Panc1 (cell line): ENCODE measurements at regions not wholly inside any gene's neighbourhood (a gene's known extent, or its start where the extent isn't known, plus 50 kb on each side); places are given as distances from the start of the nearest gene placed in this dataset.

Experiments
- ATAC-seq: fragments of 200-7000 bp; cut with Tn5 transposase; 2 replicates; pipeline ENCODE4 v1.9.1; 2020; ENCODE audit warnings: mild to moderate bottlenecking, moderate library complexity
- BruUV-seq: library from RNA; stranded (reverse); fragments of 400-500 nt; replicated peaks from 2 replicates; lab custom pipeline; 2021; lab: Mats Ljungman, UMichigan
- CTCF ChIA-PET: fragments of 300-600 bp; sonication (Branson Sonifier 250); formaldehyde crosslinking; loops from one replicate; lab custom pipeline; 2022; ENCODE audit warnings: antibody characterized with exemption; lab: Charles Lee
- POLR2A ChIA-PET: fragments of 300-600 bp; sonication (Branson Sonifier 250); formaldehyde crosslinking; loops from one replicate; lab custom pipeline; 2022; ENCODE audit warnings: antibody characterized with exemption; lab: Charles Lee
- DNase-seq: peaks from one replicate; pipeline ENCODE4 v3.0.0-alpha.2; 2010; ENCODE audit warnings: low read depth, low spot score
- H3K27ac ChIP-seq: 2 replicates; pipeline ENCODE4 v1.5.1; 2011; ENCODE audit warnings: mild to moderate bottlenecking, low read length, inconsistent platforms
- H3K27me3 ChIP-seq: fragments of 200-500 bp; sonication (Bioruptor generic); 2 replicates; pipeline ENCODE4 v1.6.0; 2014; ENCODE audit warnings: low read length, inconsistent platforms; ENCODE audit not compliant: control insufficient read depth, insufficient read depth
- H3K36me3 ChIP-seq: fragments of 200-500 bp; sonication (Bioruptor generic); 2 replicates; pipeline ENCODE4 v1.5.1; 2014; ENCODE audit warnings: inconsistent platforms, mild to moderate bottlenecking, low read length, moderate library complexity; ENCODE audit not compliant: control insufficient read depth, insufficient read depth
- H3K4me1 ChIP-seq: 2 replicates; pipeline ENCODE4 v1.5.1; 2011; ENCODE audit warnings: inconsistent platforms, mild to moderate bottlenecking, low read length, moderate library complexity; ENCODE audit not compliant: control insufficient read depth, insufficient read depth
- H3K4me3 ChIP-seq, 2 experiments: 2 replicates each; pipeline ENCODE4 v1.5.1; 2011 to 2012; ENCODE audit warnings: low read depth in 2 of 2, low read length in 2 of 2, mild to moderate bottlenecking in 2 of 2, inconsistent platforms in 1 of 2, moderate library complexity in 1 of 2
- H3K9me3 ChIP-seq: fragments of 200-500 bp; sonication (Bioruptor generic); 2 replicates; pipeline ENCODE4 v1.5.1; 2014; ENCODE audit warnings: low read depth, mild to moderate bottlenecking, inconsistent platforms, low read length, moderate library complexity; ENCODE audit not compliant: control insufficient read depth, insufficient read depth
- POLR2AphosphoS5 ChIP-seq: IDR thresholded peaks from 2 replicates; pipeline ENCODE4 v1.6.1; 2012; ENCODE audit warnings: mild to moderate bottlenecking, low read depth, low read length, moderate library complexity
- REST ChIP-seq, 2 experiments: IDR thresholded peaks; 2 replicates each; pipeline ENCODE4 v1.6.1; 2011 to 2012; ENCODE audit warnings: low read depth in 2 of 2, control low read depth in 1 of 2, low read length in 1 of 2, mild to moderate bottlenecking in 1 of 2, moderate library complexity in 1 of 2; ENCODE audit not compliant: insufficient read depth in 1 of 2
- SIN3A ChIP-seq: IDR thresholded peaks from 2 replicates; pipeline ENCODE4 v1.6.1; 2012; ENCODE audit warnings: low read depth, mild to moderate bottlenecking, low read length, moderate library complexity, borderline replicate concordance; ENCODE audit not compliant: insufficient read depth
- TCF7L2 ChIP-seq: IDR thresholded peaks from 2 replicates; pipeline ENCODE4 v1.6.1; 2011; ENCODE audit warnings: mild to moderate bottlenecking, low read depth, low read length, inconsistent platforms
- in situ Hi-C: cut with HindIII; loops from 2 replicates; pipeline ENCODE4 v1.10.0; 2016; ENCODE audit warnings: low sequenced_read_pairs, low pct_unique_long_range_greater_than_20kb
- intact Hi-C: fragments of 100-400 bp; cut with micrococcal nuclease; formaldehyde crosslinking; loops from one replicate; pipeline ENCODE4 v1.10.0; 2022; ENCODE audit not compliant: unreplicated experiment
- TF ChIP-seq, protein P1 (sequence below): fragments of 450-650 bp; IDR thresholded peaks from 2 replicates; pipeline ENCODE4 v1.5.1; 2017; ENCODE audit warnings: mild to moderate bottlenecking

GRCh38 chr16:16992975-16993765 lies 477.6 kb downstream of the XYLT1 start:
- in situ Hi-C loops (no loop called here), intact Hi-C loops (no loop called here)
- POLR2A ChIA-PET, result no interaction called here
- Histone ChIP-seq H3K36me3 (no peaks in the 10 kb centered on the region), H3K27ac (no peak overlapping the region), H3K27me3 (no peaks in the 10 kb centered on the region), H3K9me3 (no peaks in the 10 kb centered on the region), H3K4me3 (no peak overlapping the region), H3K4me1 (no peaks in the 10 kb centered on the region)
- CTCF ChIA-PET, result no interaction called here
- TF ChIP-seq REST (IDR thresholded peaks at IDR 0.05; ENCODE audit: insufficient read depth in 1 of 2, low read depth in 2 of 2, low read length in 1 of 2), result no peak
- TF ChIP-seq, protein P1, sequence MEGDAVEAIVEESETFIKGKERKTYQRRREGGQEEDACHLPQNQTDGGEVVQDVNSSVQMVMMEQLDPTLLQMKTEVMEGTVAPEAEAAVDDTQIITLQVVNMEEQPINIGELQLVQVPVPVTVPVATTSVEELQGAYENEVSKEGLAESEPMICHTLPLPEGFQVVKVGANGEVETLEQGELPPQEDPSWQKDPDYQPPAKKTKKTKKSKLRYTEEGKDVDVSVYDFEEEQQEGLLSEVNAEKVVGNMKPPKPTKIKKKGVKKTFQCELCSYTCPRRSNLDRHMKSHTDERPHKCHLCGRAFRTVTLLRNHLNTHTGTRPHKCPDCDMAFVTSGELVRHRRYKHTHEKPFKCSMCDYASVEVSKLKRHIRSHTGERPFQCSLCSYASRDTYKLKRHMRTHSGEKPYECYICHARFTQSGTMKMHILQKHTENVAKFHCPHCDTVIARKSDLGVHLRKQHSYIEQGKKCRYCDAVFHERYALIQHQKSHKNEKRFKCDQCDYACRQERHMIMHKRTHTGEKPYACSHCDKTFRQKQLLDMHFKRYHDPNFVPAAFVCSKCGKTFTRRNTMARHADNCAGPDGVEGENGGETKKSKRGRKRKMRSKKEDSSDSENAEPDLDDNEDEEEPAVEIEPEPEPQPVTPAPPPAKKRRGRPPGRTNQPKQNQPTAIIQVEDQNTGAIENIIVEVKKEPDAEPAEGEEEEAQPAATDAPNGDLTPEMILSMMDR, result no peak
- no peak for TF ChIP-seq TCF7L2
- TF ChIP-seq POLR2AphosphoS5, result no peak
- TF ChIP-seq SIN3A, result no peak
- no peak for ATAC-seq
- BruUV-seq, result no TSS peak
- DNase-seq, result no peak

DNA sequence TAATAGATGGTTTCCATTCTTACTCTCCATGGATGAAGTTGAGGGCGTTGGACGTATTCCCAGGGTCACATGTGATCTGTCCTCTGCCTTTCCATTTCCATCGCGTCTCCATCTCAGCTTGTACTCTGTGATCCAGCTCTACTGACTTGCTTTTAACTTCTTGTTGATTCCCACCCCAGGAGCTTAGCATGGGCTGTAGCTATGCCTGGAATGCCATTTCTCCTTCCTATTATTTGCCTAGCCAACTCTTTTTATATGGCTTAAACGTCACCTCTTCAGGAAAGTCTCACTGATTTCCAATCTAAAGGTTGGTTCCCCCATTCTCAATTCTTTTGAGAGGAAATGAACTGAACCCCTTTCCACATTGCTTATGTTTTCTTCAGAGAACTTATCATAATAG lies 475.9 kb downstream of the XYLT1 start:
- no TSS peak for BruUV-seq
- H3K4me3 ChIP-seq, result no peak overlapping the region
- CTCF ChIA-PET, result no interaction called here

More for the DNA sequence above, 475.9 kb downstream of the XYLT1 start:
- intact Hi-C loops, result no loop called here
- Histone ChIP-seq H3K4me1 (no peaks in the 10 kb centered on the region), H3K9me3 (no peaks in the 10 kb centered on the region), H3K27me3 (no peaks in the 10 kb centered on the region), H3K36me3 (no peaks in the 10 kb centered on the region), H3K27ac (no peak overlapping the region)
- POLR2A ChIA-PET, result no interaction called here
- ATAC-seq (no peak), DNase-seq (no peak)
- in situ Hi-C loops, result no loop called here
- TF ChIP-seq, protein P1, result no peak
